Gastroesophageal sphincter (tissue), 3 donors: ENCODE measurements at regions not wholly inside any gene's neighbourhood (a gene's known extent, or its start where the extent isn't known, plus 50 kb on each side); places are given as distances from the start of the nearest gene placed in this dataset.

ENCODE experiments used
- CTCF ChIP-seq, 4 experiments: fragments of 200-600 bp in 2 of 4; fragments of 450-650 bp in 2 of 4; sonication (generic) in 1 of 4; IDR thresholded peaks; one replicate each; pipeline ENCODE4 v1.5.1; 2017 to 2019; ENCODE audit warnings: antibody characterized with exemption in 4 of 4, mild to moderate bottlenecking in 2 of 4, moderate library complexity in 2 of 4
- EP300 ChIP-seq: sonication (generic); formaldehyde crosslinking; IDR thresholded peaks from one replicate; pipeline ENCODE4 v1.6.1; 2017; ENCODE audit warnings: antibody characterized with exemption, mild to moderate bottlenecking
- POLR2A ChIP-seq, 2 donors: fragments of 450-650 bp; IDR thresholded peaks; one replicate each; pipeline ENCODE4 v1.6.1; 2017; ENCODE audit warnings: antibody characterized with exemption in 2 of 2, mild to moderate bottlenecking in 2 of 2, moderate library complexity in 1 of 2

- TF ChIP-seq CTCF (IDR thresholded peaks at IDR 0.05) (peak; percentile 16 to 61 (median 39)), POLR2A (IDR thresholded peaks at IDR 0.05) (no peak), EP300 (no peak)
These were observed 153.9 kb upstream of the ZC3H12C start for GRCh38 chr11:109939166-109939810.
